Hematopoietic multipotent progenitor cell (in vitro differentiated cells): ENCODE measurements at regions not wholly inside any gene's neighbourhood (a gene's known extent, or its start where the extent isn't known, plus 50 kb on each side); places are given as distances from the start of the nearest gene placed in this dataset.
"Not testable (repeated sequence)": the region's sequence is repeated elsewhere in the genome, so short reads cannot be mapped to it uniquely, and the experiment has no call there.

ENCODE experiments used
- DNase-seq, 3 donors: peaks; one replicate each; pipeline ENCODE4 v3.0.0-alpha.2; 2011 to 2015; ENCODE audit warnings: low read depth in 2 of 3, low spot score in 2 of 3

- not testable (repeated sequence) for DNase-seq
Measured at GRCh38 chr4:189619441-189620250, 321.0 kb upstream of the FRG1 start.

- DNase-seq = not testable (repeated sequence)
Measured at GRCh38 chr4:189622574-189622973, 318.1 kb upstream of the FRG1 start.

- not testable (repeated sequence) for DNase-seq
Measured at GRCh38 chr4:189627041-189627440, 313.6 kb upstream of the FRG1 start.

GRCh38 chr4:189629733-189630132 lies 310.9 kb upstream of the FRG1 start:
- not testable (repeated sequence) for DNase-seq

GRCh38 chr4:189630913-189631567 lies 309.6 kb upstream of the FRG1 start:
- peak in 2 of 3 donors; percentile 70 to 85 for DNase-seq

GRCh38 chr4:189631568-189631916 lies 309.1 kb upstream of the FRG1 start:
- peak in 2 of 3 donors; percentile 57 to 67 for DNase-seq

- DNase-seq = not testable (repeated sequence)
Measured at GRCh38 chr4:189650436-189650835, 290.2 kb upstream of the FRG1 start.

GRCh38 chr4:189653130-189653653 lies 287.5 kb upstream of the FRG1 start:
- not testable (repeated sequence) for DNase-seq

GRCh38 chr4:189653983-189654382 lies 286.7 kb upstream of the FRG1 start:
- not testable (repeated sequence) for DNase-seq

- peak in 1 of 3 donors; percentile 36 for DNase-seq
Measured at GRCh38 chr4:189654396-189654795, 286.3 kb upstream of the FRG1 start.

- DNase-seq = not testable (repeated sequence)
Measured at GRCh38 chr4:189655817-189656216, 284.9 kb upstream of the FRG1 start.

GRCh38 chr4:189656641-189657040 lies 284.0 kb upstream of the FRG1 start:
- DNase-seq = peak in 2 of 3 donors; percentile 44 to 70

GRCh38 chr4:189658259-189658658 lies 282.4 kb upstream of the FRG1 start:
- DNase-seq = peak in 2 of 3 donors; percentile 48 to 62

- DNase-seq = not testable (repeated sequence)
Measured at GRCh38 chr4:189658831-189659230, 281.8 kb upstream of the FRG1 start.

GRCh38 chr4:189659287-189659686 lies 281.4 kb upstream of the FRG1 start:
- DNase-seq = peak in 1 of 3 donors; percentile 19

GRCh38 chr4:189660722-189661360 lies 279.8 kb upstream of the FRG1 start:
- DNase-seq = no peak

GRCh38 chr4:189664693-189665250 lies 275.9 kb upstream of the FRG1 start:
- no peak for DNase-seq

- DNase-seq = not testable (repeated sequence)
Measured at GRCh38 chr4:189665712-189666305, 274.9 kb upstream of the FRG1 start.

GRCh38 chr4:189667386-189667785 lies 273.3 kb upstream of the FRG1 start:
- not testable (repeated sequence) for DNase-seq

- DNase-seq = not testable (repeated sequence)
Measured at GRCh38 chr4:189697675-189698245, 242.9 kb upstream of the FRG1 start.
